GM18861 (cell line): ENCODE measurements at regions not wholly inside any gene's neighbourhood (a gene's known extent, or its start where the extent isn't known, plus 50 kb on each side); places are given as distances from the start of the nearest gene placed in this dataset.

Experiments used
- ATAC-seq: cut with Tn5 transposase; IDR thresholded peaks from one replicate; pipeline ENCODE4 v1.9.1; 2021; ENCODE audit not compliant: unreplicated experiment

- ATAC-seq, result no peak
Measured at GRCh38 chr12:45585522-45586230, 143.8 kb upstream of the ARID2 start.

GRCh38 chr12:45586486-45586885, 143.0 kb upstream of the ARID2 start:
- no peak for ATAC-seq

GRCh38 chr12:45587012-45587411, 142.5 kb upstream of the ARID2 start:
- ATAC-seq, result no peak

GRCh38 chr12:45587877-45588533, 141.5 kb upstream of the ARID2 start:
- ATAC-seq, result no peak

- no peak for ATAC-seq
Measured at GRCh38 chr12:45590646-45591045, 138.9 kb upstream of the ARID2 start.

- no peak for ATAC-seq
Measured at GRCh38 chr12:45591635-45592034, 137.9 kb upstream of the ARID2 start.

- no peak for ATAC-seq
Measured at GRCh38 chr12:45596366-45596765, 133.1 kb upstream of the ARID2 start.

- ATAC-seq, result no peak
Measured at GRCh38 chr12:45598336-45598735, 131.2 kb upstream of the ARID2 start.

- ATAC-seq, result no peak
Measured at GRCh38 chr12:45598761-45599160, 130.7 kb upstream of the ARID2 start.

GRCh38 chr12:45599196-45599595, 130.3 kb upstream of the ARID2 start:
- ATAC-seq, result no peak

GRCh38 chr12:45601390-45601789, 128.1 kb upstream of the ARID2 start:
- no peak for ATAC-seq

- no peak for ATAC-seq
Measured at GRCh38 chr12:45601888-45602287, 127.6 kb upstream of the ARID2 start.

GRCh38 chr12:45605624-45606023, 123.9 kb upstream of the ARID2 start:
- no peak for ATAC-seq

- ATAC-seq, result no peak
Measured at GRCh38 chr12:45611061-45611460, 118.4 kb upstream of the ARID2 start.

GRCh38 chr12:45611495-45611894, 118.0 kb upstream of the ARID2 start:
- no peak for ATAC-seq

GRCh38 chr12:45612044-45612794, 117.3 kb upstream of the ARID2 start:
- ATAC-seq, result peak; percentile 59

- ATAC-seq, result no peak
Measured at GRCh38 chr12:45613296-45613695, 116.2 kb upstream of the ARID2 start.

- ATAC-seq, result no peak
Measured at GRCh38 chr12:45613855-45614254, 115.7 kb upstream of the ARID2 start.

- no peak for ATAC-seq
Measured at GRCh38 chr12:45615268-45615667, 114.2 kb upstream of the ARID2 start.

- no peak for ATAC-seq
Measured at GRCh38 chr12:45619736-45620135, 109.8 kb upstream of the ARID2 start.

GRCh38 chr12:45621703-45622102, 107.8 kb upstream of the ARID2 start:
- ATAC-seq, result no peak
